ENCODE measurements at regions not wholly inside any gene's neighbourhood (a gene's known extent, or its start where the extent isn't known, plus 50 kb on each side); places are given as distances from the start of the nearest gene placed in this dataset.

DNA sequence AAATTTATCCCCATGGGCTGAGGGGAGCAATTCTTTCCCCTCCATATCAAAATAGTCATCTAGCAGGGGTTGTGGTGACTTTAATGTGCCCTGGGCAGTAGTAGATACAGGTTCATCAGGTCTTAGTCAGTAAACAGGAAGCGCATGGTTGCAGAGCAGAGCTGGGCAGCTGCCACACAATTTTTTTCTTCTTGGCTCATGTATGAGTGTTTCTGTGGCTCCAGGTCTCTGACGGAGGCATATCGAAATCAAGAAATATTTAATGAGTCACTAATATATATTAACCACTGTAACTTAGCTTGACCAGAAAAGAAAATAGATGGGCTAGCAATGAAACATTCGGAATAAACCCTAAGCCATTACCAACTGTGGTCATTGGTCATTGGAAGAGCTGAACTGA, 68.4 kb upstream of the UBL3 start:
- TF ChIP-seq, protein P1, sequence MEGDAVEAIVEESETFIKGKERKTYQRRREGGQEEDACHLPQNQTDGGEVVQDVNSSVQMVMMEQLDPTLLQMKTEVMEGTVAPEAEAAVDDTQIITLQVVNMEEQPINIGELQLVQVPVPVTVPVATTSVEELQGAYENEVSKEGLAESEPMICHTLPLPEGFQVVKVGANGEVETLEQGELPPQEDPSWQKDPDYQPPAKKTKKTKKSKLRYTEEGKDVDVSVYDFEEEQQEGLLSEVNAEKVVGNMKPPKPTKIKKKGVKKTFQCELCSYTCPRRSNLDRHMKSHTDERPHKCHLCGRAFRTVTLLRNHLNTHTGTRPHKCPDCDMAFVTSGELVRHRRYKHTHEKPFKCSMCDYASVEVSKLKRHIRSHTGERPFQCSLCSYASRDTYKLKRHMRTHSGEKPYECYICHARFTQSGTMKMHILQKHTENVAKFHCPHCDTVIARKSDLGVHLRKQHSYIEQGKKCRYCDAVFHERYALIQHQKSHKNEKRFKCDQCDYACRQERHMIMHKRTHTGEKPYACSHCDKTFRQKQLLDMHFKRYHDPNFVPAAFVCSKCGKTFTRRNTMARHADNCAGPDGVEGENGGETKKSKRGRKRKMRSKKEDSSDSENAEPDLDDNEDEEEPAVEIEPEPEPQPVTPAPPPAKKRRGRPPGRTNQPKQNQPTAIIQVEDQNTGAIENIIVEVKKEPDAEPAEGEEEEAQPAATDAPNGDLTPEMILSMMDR (conservative IDR thresholded peaks at IDR 0.05 in 1 of 2, IDR thresholded peaks at IDR 0.05 in 1 of 2; ENCODE audit: low read depth in 1 of 2, low read length in 2 of 2): no peak
- no peak for TF ChIP-seq EZH2 (IDR thresholded peaks at IDR 0.05; ENCODE audit: low read length, missing control alignments)

Measured in fibroblast of lung (primary cell).